Stimulated activated CD4-positive, alpha-beta T cell treated with anti-CD3 and anti-CD28 coated beads, Interleukin-1b, Interleukin-23, amount 100 ng/mL, for 48 hours (primary cell): ENCODE measurements at regions not wholly inside any gene's neighbourhood (a gene's known extent, or its start where the extent isn't known, plus 50 kb on each side); places are given as distances from the start of the nearest gene placed in this dataset.

ENCODE experiments used
- DNase-seq: peaks from one replicate; pipeline ENCODE4 v3.0.0-alpha.2; 2020

GRCh38 chr2:15869396-15869795, 71.0 kb upstream of the MYCN start:
- no peak for DNase-seq

GRCh38 chr2:15869871-15870270, 70.5 kb upstream of the MYCN start:
- DNase-seq = no peak

- DNase-seq = no peak
These were observed 69.8 kb upstream of the MYCN start for GRCh38 chr2:15870565-15870964.

GRCh38 chr2:15871239-15871783, 69.0 kb upstream of the MYCN start:
- DNase-seq = no peak

GRCh38 chr2:15872854-15873253, 67.5 kb upstream of the MYCN start:
- no peak for DNase-seq

- no peak for DNase-seq
These were observed 66.0 kb upstream of the MYCN start for GRCh38 chr2:15874321-15874720.

GRCh38 chr2:15874854-15875804, 65.2 kb upstream of the MYCN start:
- no peak for DNase-seq

- no peak for DNase-seq
These were observed 64.2 kb upstream of the MYCN start for GRCh38 chr2:15875969-15876705.

GRCh38 chr2:15880226-15881119, 59.9 kb upstream of the MYCN start:
- DNase-seq = no peak

- no peak for DNase-seq
These were observed 59.3 kb upstream of the MYCN start for GRCh38 chr2:15881120-15881433.

GRCh38 chr2:15881676-15882075, 58.7 kb upstream of the MYCN start:
- no peak for DNase-seq

GRCh38 chr2:15882761-15883497, 57.4 kb upstream of the MYCN start:
- no peak for DNase-seq

GRCh38 chr2:15883684-15884083, 56.7 kb upstream of the MYCN start:
- no peak for DNase-seq

- no peak for DNase-seq
These were observed 55.6 kb upstream of the MYCN start for GRCh38 chr2:15884790-15885189.

GRCh38 chr2:15886231-15886630, 54.1 kb upstream of the MYCN start:
- no peak for DNase-seq

- DNase-seq = no peak
These were observed 50.8 kb upstream of the MYCN start for GRCh38 chr2:15889442-15890123.

- DNase-seq = no peak
These were observed 50.1 kb upstream of the MYCN start for GRCh38 chr2:15890124-15890754.
